HG03175 (cell line): ENCODE measurements at regions not wholly inside any gene's neighbourhood (a gene's known extent, or its start where the extent isn't known, plus 50 kb on each side); places are given as distances from the start of the nearest gene placed in this dataset.
"Not testable (repeated sequence)": the region's sequence is repeated elsewhere in the genome, so short reads cannot be mapped to it uniquely, and the experiment has no call there.

Experiments used
- ATAC-seq: cut with Tn5 transposase; IDR thresholded peaks from one replicate; pipeline ENCODE4 v1.9.1; 2021; ENCODE audit warnings: mild to moderate bottlenecking, moderate library complexity; ENCODE audit not compliant: unreplicated experiment

- not testable (repeated sequence) for ATAC-seq
Observed at GRCh38 chr2:88802026-88802425, 110.6 kb downstream of the RPIA start.

- ATAC-seq: no peak
Observed at GRCh38 chr2:88807237-88807962, 115.9 kb downstream of the RPIA start.

- ATAC-seq: no peak
Observed at GRCh38 chr2:88808083-88808482, 116.6 kb downstream of the RPIA start.

GRCh38 chr2:88808652-88809051, 117.2 kb downstream of the RPIA start:
- no peak for ATAC-seq

GRCh38 chr2:88809216-88809615, 117.7 kb downstream of the RPIA start:
- ATAC-seq: no peak

GRCh38 chr2:88810017-88810416, 118.5 kb downstream of the RPIA start:
- ATAC-seq: peak; percentile 76

GRCh38 chr2:88810488-88810887, 119.0 kb downstream of the RPIA start:
- ATAC-seq: no peak

GRCh38 chr2:88811233-88811632, 119.8 kb downstream of the RPIA start:
- ATAC-seq: no peak

- no peak for ATAC-seq
Observed at GRCh38 chr2:88811681-88812080, 120.2 kb downstream of the RPIA start.

GRCh38 chr2:88813612-88814011, 122.1 kb downstream of the RPIA start:
- no peak for ATAC-seq

- ATAC-seq: no peak
Observed at GRCh38 chr2:88815282-88815681, 123.8 kb downstream of the RPIA start.

- ATAC-seq: no peak
Observed at GRCh38 chr2:88815697-88816096, 124.2 kb downstream of the RPIA start.

- no peak for ATAC-seq
Observed at GRCh38 chr2:88818381-88818780, 126.9 kb downstream of the RPIA start.

- ATAC-seq: no peak
Observed at GRCh38 chr2:88824951-88825350, 133.5 kb downstream of the RPIA start.

GRCh38 chr2:88826399-88826798, 134.9 kb downstream of the RPIA start:
- no peak for ATAC-seq

GRCh38 chr2:88827821-88828220, 136.3 kb downstream of the RPIA start:
- no peak for ATAC-seq

- ATAC-seq: no peak
Observed at GRCh38 chr2:88828397-88829137, 137.1 kb downstream of the RPIA start.

GRCh38 chr2:88829607-88830463, 138.4 kb downstream of the RPIA start:
- ATAC-seq: no peak

GRCh38 chr2:88831071-88831791, 139.8 kb downstream of the RPIA start:
- no peak for ATAC-seq

- ATAC-seq: peak; percentile 80
Observed at GRCh38 chr2:88831792-88832248, 140.3 kb downstream of the RPIA start.
